OCI-LY1 (cell line): ENCODE measurements at regions not wholly inside any gene's neighbourhood (a gene's known extent, or its start where the extent isn't known, plus 50 kb on each side); places are given as distances from the start of the nearest gene placed in this dataset.

Source experiments
- H2AFZ ChIP-seq: fragments of 200-600 bp; sonication (generic), shearing (Covaris generic); 2 replicates; pipeline ENCODE4 v1.6.0; 2014; ENCODE audit warnings: antibody characterized with exemption, mild to moderate bottlenecking, low read length
- H3F3A ChIP-seq: fragments of 200-600 bp; sonication (generic), shearing (Covaris generic); 2 replicates; pipeline ENCODE4 v1.6.0; 2014; ENCODE audit warnings: mild to moderate bottlenecking, antibody characterized with exemption, low read length, moderate library complexity; ENCODE audit not compliant: insufficient read depth
- H3K27ac ChIP-seq: fragments of 200-600 bp; sonication (generic); 2 replicates; pipeline ENCODE4 v1.5.1; 2014; ENCODE audit warnings: low read length, mixed run types, mild to moderate bottlenecking, low read depth; ENCODE audit not compliant: poor library complexity, severe bottlenecking
- H3K27me3 ChIP-seq: fragments of 200-600 bp; sonication (generic); 2 replicates; pipeline ENCODE4 v1.6.0; 2014; ENCODE audit warnings: antibody characterized with exemption, mild to moderate bottlenecking, low read length, moderate library complexity; ENCODE audit not compliant: insufficient read depth
- H3K36me3 ChIP-seq: fragments of 200-600 bp; sonication (generic); 2 replicates; pipeline ENCODE4 v1.6.1; 2014; ENCODE audit warnings: mild to moderate bottlenecking, antibody characterized with exemption, low read length, moderate library complexity, mixed read lengths; ENCODE audit not compliant: insufficient read depth
- H3K4me1 ChIP-seq: fragments of 200-600 bp; sonication (generic); 2 replicates; pipeline ENCODE4 v1.5.1; 2014; ENCODE audit warnings: mild to moderate bottlenecking, low read length, moderate library complexity; ENCODE audit not compliant: insufficient read depth, severe bottlenecking
- H3K4me2 ChIP-seq: fragments of 200-600 bp; sonication (generic), shearing (Covaris generic); 2 replicates; pipeline ENCODE4 v1.6.1; 2014; ENCODE audit warnings: low read length
- H3K4me3 ChIP-seq: fragments of 200-600 bp; sonication (generic); 2 replicates; pipeline ENCODE4 v1.5.1; 2014; ENCODE audit warnings: low read length, low read depth, mild to moderate bottlenecking, mixed read lengths; ENCODE audit not compliant: poor library complexity, severe bottlenecking
- H3K79me2 ChIP-seq: fragments of 200-600 bp; shearing (Covaris generic); 2 replicates; pipeline ENCODE4 v1.6.1; 2016; ENCODE audit warnings: mixed run types, low read length, mixed read lengths; ENCODE audit not compliant: insufficient read depth
- H3K9ac ChIP-seq: fragments of 200-600 bp; sonication (generic), shearing (Covaris generic); 2 replicates; pipeline ENCODE4 v1.6.1; 2014; ENCODE audit warnings: mild to moderate bottlenecking, low read length, mixed read lengths
- H3K9me2 ChIP-seq: fragments of 200-600 bp; sonication (generic), shearing (Covaris generic); 2 replicates; pipeline ENCODE4 v1.6.1; 2014; ENCODE audit warnings: low read depth, mild to moderate bottlenecking, low read length, mixed read lengths
- H3K9me3 ChIP-seq: fragments of 200-600 bp; shearing (Covaris generic); 2 replicates; pipeline ENCODE4 v1.6.1; 2014; ENCODE audit warnings: low read length, mixed read lengths
- H4K20me1 ChIP-seq: fragments of 200-600 bp; sonication (generic), shearing (Covaris generic); 2 replicates; pipeline ENCODE4 v1.6.0; 2016; ENCODE audit warnings: mild to moderate bottlenecking, low read length; ENCODE audit not compliant: insufficient read depth
- EZH2 ChIP-seq: fragments of 200-600 bp; sonication (generic), shearing (Covaris generic); IDR thresholded peaks from 2 replicates; pipeline ENCODE4 v1.8.0; 2017; ENCODE audit warnings: borderline replicate concordance, mixed run types, mild to moderate bottlenecking, antibody characterized with exemption, low read length, moderate library complexity, mixed read lengths
- TF ChIP-seq, protein P1 (sequence below): fragments of 200-600 bp; sonication (generic), shearing (Covaris generic); IDR thresholded peaks from 2 replicates; pipeline ENCODE4 v1.5.1; 2017; ENCODE audit warnings: mild to moderate bottlenecking, antibody characterized with exemption, low read length, moderate library complexity, mixed read lengths

DNA sequence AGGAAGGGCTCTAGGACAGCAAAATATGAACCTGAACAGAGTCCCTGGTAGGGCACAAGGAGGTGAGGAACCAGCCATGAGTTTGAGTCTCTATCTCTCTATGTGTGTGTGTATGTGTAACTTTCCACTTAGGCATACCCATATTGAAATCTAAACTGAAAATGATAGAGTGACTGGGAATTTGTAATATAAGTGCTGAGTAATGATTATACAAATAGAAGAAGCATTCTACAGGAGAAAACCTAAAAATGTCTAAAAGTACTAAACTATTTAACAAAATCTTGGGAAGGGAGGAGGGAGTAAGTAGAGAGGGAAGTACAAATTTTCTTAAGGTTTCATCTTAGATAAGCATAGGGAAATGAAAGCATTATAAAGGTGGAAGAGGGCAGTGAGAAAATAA, 97.1 kb upstream of the ZC3H12C start:
- Histone ChIP-seq H3K36me3 (no peaks in the 10 kb centered on the region), H3F3A (no peaks in the 10 kb centered on the region), H3K9ac (no peak overlapping the region), H2AFZ (no peak overlapping the region), H3K27me3 (peaks cover 3% of the 10 kb centered on the region; the same call in 1 of the 2 replicates), H3K4me1 (no peaks in the 10 kb centered on the region), H3K4me3 (no peak overlapping the region), H3K4me2 (no peak overlapping the region), H3K79me2 (no peaks in the 10 kb centered on the region), H3K27ac (no peak overlapping the region), H4K20me1 (no peaks in the 10 kb centered on the region), H3K9me3 (no peaks in the 10 kb centered on the region), H3K9me2 (no peaks in the 10 kb centered on the region)
- TF ChIP-seq EZH2 = no peak
- TF ChIP-seq, protein P1, sequence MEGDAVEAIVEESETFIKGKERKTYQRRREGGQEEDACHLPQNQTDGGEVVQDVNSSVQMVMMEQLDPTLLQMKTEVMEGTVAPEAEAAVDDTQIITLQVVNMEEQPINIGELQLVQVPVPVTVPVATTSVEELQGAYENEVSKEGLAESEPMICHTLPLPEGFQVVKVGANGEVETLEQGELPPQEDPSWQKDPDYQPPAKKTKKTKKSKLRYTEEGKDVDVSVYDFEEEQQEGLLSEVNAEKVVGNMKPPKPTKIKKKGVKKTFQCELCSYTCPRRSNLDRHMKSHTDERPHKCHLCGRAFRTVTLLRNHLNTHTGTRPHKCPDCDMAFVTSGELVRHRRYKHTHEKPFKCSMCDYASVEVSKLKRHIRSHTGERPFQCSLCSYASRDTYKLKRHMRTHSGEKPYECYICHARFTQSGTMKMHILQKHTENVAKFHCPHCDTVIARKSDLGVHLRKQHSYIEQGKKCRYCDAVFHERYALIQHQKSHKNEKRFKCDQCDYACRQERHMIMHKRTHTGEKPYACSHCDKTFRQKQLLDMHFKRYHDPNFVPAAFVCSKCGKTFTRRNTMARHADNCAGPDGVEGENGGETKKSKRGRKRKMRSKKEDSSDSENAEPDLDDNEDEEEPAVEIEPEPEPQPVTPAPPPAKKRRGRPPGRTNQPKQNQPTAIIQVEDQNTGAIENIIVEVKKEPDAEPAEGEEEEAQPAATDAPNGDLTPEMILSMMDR = no peak

- H3K9me3 ChIP-seq = no peaks in the 10 kb centered on the region
- no peaks in the 10 kb centered on the region for H3K79me2 ChIP-seq
- no peak overlapping the region for H2AFZ ChIP-seq
- H3K4me2 ChIP-seq = no peak overlapping the region
- TF ChIP-seq, protein P1 = no peak
- TF ChIP-seq EZH2 = no peak
- H3K9ac ChIP-seq = no peak overlapping the region
- H3F3A ChIP-seq = no peaks in the 10 kb centered on the region
- H3K36me3 ChIP-seq = no peaks in the 10 kb centered on the region
- H3K4me1 ChIP-seq = no peaks in the 10 kb centered on the region
- H4K20me1 ChIP-seq = no peaks in the 10 kb centered on the region
- H3K9me2 ChIP-seq = no peaks in the 10 kb centered on the region
- peaks cover 3% of the 10 kb centered on the region; the same call in 1 of the 2 replicates for H3K27me3 ChIP-seq
- H3K4me3 ChIP-seq = no peak overlapping the region
- H3K27ac ChIP-seq = no peak overlapping the region
Observed at GRCh38 chr11:109998921-109999320, 94.3 kb upstream of the ZC3H12C start.

GRCh38 chr11:110000031-110000502, 93.1 kb upstream of the ZC3H12C start:
- no peak overlapping the region for H3K4me3 ChIP-seq
- no peaks in the 10 kb centered on the region for H3K9me2 ChIP-seq
- H3K4me1 ChIP-seq = no peaks in the 10 kb centered on the region
- no peak for TF ChIP-seq EZH2
- no peak overlapping the region for H3K9ac ChIP-seq
- H3F3A ChIP-seq = no peaks in the 10 kb centered on the region
- no peaks in the 10 kb centered on the region for H3K79me2 ChIP-seq
- H3K27ac ChIP-seq = no peak overlapping the region
- H3K36me3 ChIP-seq = no peaks in the 10 kb centered on the region
- H2AFZ ChIP-seq = no peak overlapping the region
- no peaks in the 10 kb centered on the region for H3K9me3 ChIP-seq
- peaks cover 3% of the 10 kb centered on the region; the same call in 1 of the 2 replicates for H3K27me3 ChIP-seq
- H3K4me2 ChIP-seq = no peak overlapping the region
- H4K20me1 ChIP-seq = no peaks in the 10 kb centered on the region

- TF ChIP-seq EZH2 = no peak
- TF ChIP-seq, protein P1 = no peak
- Histone ChIP-seq H3K27me3 (peaks cover 3% of the 10 kb centered on the region; the same call in 1 of the 2 replicates), H3K27ac (no peak overlapping the region), H4K20me1 (no peaks in the 10 kb centered on the region), H3F3A (no peaks in the 10 kb centered on the region), H3K79me2 (no peaks in the 10 kb centered on the region), H3K4me2 (no peak overlapping the region), H3K9ac (no peak overlapping the region), H3K4me1 (no peaks in the 10 kb centered on the region), H3K9me3 (no peaks in the 10 kb centered on the region), H3K9me2 (no peaks in the 10 kb centered on the region), H3K4me3 (no peak overlapping the region), H3K36me3 (no peaks in the 10 kb centered on the region), H2AFZ (no peak overlapping the region)
Observed at GRCh38 chr11:110000850-110001249, 92.3 kb upstream of the ZC3H12C start.
